ENCODE measurements at regions not wholly inside any gene's neighbourhood (a gene's known extent, or its start where the extent isn't known, plus 50 kb on each side); places are given as distances from the start of the nearest gene placed in this dataset.
A peak's percentile ranks its signal among the peaks of the same experiment; 100 is the strongest.

DNA sequence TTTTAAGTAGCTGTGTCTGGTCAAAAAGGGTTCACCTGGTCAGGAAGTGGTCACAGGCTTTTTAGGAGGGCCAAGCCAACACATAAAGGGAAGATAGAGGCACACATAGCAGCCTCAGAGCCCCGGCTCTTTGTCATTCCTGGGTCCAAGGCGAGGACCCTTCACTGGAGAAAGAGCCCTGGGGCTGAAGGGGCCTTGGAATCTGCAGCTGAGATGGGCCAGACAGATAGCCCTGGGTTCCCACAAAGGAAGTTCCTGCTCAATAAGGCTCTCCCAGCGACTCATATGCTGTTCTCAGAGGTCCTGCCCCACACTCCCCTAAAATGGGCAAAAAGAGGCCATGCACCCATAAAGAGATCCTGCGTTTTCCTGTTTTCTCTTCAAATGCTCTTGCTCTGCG lies 77.7 kb downstream of the LINC01488 start:
- Histone ChIP-seq H3K4me2 (ENCODE audit: insufficient read depth, low read length) (no peak overlapping the region), H3K9me1 (ENCODE audit: control insufficient read depth, insufficient read depth, low read length) (no peaks in the 10 kb centered on the region), H3K27ac (ENCODE audit: extremely low read depth, low read depth, low read length) (no peak overlapping the region), H3K4me1 (replicated peaks in 1 of 2; ENCODE audit: control insufficient read depth in 2 of 2, insufficient read depth in 2 of 2, low read length in 2 of 2) (no peaks in the 10 kb centered on the region), H4K20me1 (replicated peaks; ENCODE audit: control insufficient read depth, insufficient read depth, low read length) (no peaks in the 10 kb centered on the region), H3K9ac (ENCODE audit: insufficient read depth in 1 of 2, low read depth in 2 of 2, low read length in 2 of 2) (no peak overlapping the region), H3K79me2 (ENCODE audit: control insufficient read depth, insufficient read depth, low read length) (no peaks in the 10 kb centered on the region), H3K4me3 (no peak overlapping the region), H3K27me3 (ENCODE audit: control insufficient read depth in 2 of 2, insufficient read depth in 2 of 2, low read length in 2 of 2) (peaks cover 0 to 38% of the 10 kb centered on the region in 2 experiments; a peak in 3 of 5 replicates), H3K36me3 (ENCODE audit: control insufficient read depth, insufficient read depth, low read length) (no peaks in the 10 kb centered on the region), H3K9me3 (replicated peaks; ENCODE audit: control insufficient read depth, insufficient read depth, low read depth, low read length) (no peaks in the 10 kb centered on the region), H2AFZ (ENCODE audit: low read depth, low read length) (no peak overlapping the region)
- intact Hi-C loops (cut with micrococcal nuclease) = no loop called here
- POLR2A ChIA-PET = no interaction called here
- in situ Hi-C loops (cut with MboI) = no loop called here
- ATAC-seq = no peak
- CTCF ChIA-PET (ENCODE audit: low intra/inter-chr PET ratio) = no interaction called here
- no peak for FAIRE-seq
- peak in 1 of 4 experiments; percentile 2 for DNase-seq (ENCODE audit: extremely low read depth in 1 of 4, low spot score in 3 of 4)
- no peak for TF ChIP-seq SMAD3 (CRISPR knock-in tag; conservative IDR thresholded peaks at IDR 0.05)
- no peak for TF ChIP-seq HDGF (IDR thresholded peaks at IDR 0.05)
- no peak for TF ChIP-seq ZNF143 (CRISPR knock-in tag; IDR thresholded peaks at IDR 0.05)
- TF ChIP-seq YY1 (IDR thresholded peaks at IDR 0.05; ENCODE audit: borderline replicate concordance in 1 of 3, control insufficient read depth in 1 of 3, extremely low read depth in 1 of 3, insufficient read depth in 3 of 3, insufficient read length in 1 of 3, insufficient replicate concordance in 2 of 3, low read depth in 1 of 3, low read length in 2 of 3) = no peak
- TF ChIP-seq NFYB (IDR thresholded peaks at IDR 0.05; ENCODE audit: extremely low read depth, insufficient read length) = no peak
- TF ChIP-seq, protein P1, sequence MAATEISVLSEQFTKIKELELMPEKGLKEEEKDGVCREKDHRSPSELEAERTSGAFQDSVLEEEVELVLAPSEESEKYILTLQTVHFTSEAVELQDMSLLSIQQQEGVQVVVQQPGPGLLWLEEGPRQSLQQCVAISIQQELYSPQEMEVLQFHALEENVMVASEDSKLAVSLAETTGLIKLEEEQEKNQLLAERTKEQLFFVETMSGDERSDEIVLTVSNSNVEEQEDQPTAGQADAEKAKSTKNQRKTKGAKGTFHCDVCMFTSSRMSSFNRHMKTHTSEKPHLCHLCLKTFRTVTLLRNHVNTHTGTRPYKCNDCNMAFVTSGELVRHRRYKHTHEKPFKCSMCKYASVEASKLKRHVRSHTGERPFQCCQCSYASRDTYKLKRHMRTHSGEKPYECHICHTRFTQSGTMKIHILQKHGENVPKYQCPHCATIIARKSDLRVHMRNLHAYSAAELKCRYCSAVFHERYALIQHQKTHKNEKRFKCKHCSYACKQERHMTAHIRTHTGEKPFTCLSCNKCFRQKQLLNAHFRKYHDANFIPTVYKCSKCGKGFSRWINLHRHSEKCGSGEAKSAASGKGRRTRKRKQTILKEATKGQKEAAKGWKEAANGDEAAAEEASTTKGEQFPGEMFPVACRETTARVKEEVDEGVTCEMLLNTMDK (IDR thresholded peaks at IDR 0.05; ENCODE audit: borderline replicate concordance, insufficient read depth, low read depth, low read length, poor library complexity, severe bottlenecking) = no peak
- no peak for TF ChIP-seq ZNF551 (CRISPR knock-in tag; IDR thresholded peaks at IDR 0.05)
- TF ChIP-seq CBFB (CRISPR knock-in tag; IDR thresholded peaks at IDR 0.05) = no peak
- TF ChIP-seq CCNT2 (IDR thresholded peaks at IDR 0.05; ENCODE audit: borderline replicate concordance, extremely low read depth, insufficient read length, low read depth, low read length) = no peak
- no peak for TF ChIP-seq MCM5 (IDR thresholded peaks at IDR 0.05; ENCODE audit: low read depth)
- TF ChIP-seq MYBL2 (IDR thresholded peaks at IDR 0.05; ENCODE audit: low read depth) = no peak
- TF ChIP-seq MYBL2 (CRISPR knock-in tag; IDR thresholded peaks at IDR 0.05; ENCODE audit: borderline replicate concordance) = no peak
- TF ChIP-seq, protein P2, sequence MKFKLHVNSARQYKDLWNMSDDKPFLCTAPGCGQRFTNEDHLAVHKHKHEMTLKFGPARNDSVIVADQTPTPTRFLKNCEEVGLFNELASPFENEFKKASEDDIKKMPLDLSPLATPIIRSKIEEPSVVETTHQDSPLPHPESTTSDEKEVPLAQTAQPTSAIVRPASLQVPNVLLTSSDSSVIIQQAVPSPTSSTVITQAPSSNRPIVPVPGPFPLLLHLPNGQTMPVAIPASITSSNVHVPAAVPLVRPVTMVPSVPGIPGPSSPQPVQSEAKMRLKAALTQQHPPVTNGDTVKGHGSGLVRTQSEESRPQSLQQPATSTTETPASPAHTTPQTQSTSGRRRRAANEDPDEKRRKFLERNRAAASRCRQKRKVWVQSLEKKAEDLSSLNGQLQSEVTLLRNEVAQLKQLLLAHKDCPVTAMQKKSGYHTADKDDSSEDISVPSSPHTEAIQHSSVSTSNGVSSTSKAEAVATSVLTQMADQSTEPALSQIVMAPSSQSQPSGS (CRISPR knock-in tag; IDR thresholded peaks at IDR 0.05) = no peak
- TF ChIP-seq DACH1 (IDR thresholded peaks at IDR 0.05; ENCODE audit: partially characterized antibody) = no peak
- TF ChIP-seq ZKSCAN8 (CRISPR knock-in tag; IDR thresholded peaks at IDR 0.05) = no peak
- no peak for TF ChIP-seq ZSCAN29 (IDR thresholded peaks at IDR 0.05)
- no peak for TF ChIP-seq ELF4 (CRISPR knock-in tag; IDR thresholded peaks at IDR 0.05)
- TF ChIP-seq DIDO1 (tag; IDR thresholded peaks at IDR 0.05; ENCODE audit: low read depth) = no peak
- TF ChIP-seq TARDBP (IDR thresholded peaks at IDR 0.05) = no peak
- TF ChIP-seq ZNF431 (CRISPR knock-in tag; IDR thresholded peaks at IDR 0.05) = no peak
- no peak for TF ChIP-seq TFAM (CRISPR knock-in tag; conservative IDR thresholded peaks at IDR 0.05)
- 3% methylated on average over 5 of the region's 5 CpGs for WGBS (ENCODE audit: insufficient coverage, low coverage, missing lambda C conversion rate)
- no TSS peak for BruUV-seq (replicated peaks)
